Stomach (tissue), 8 donors: ENCODE measurements at regions not wholly inside any gene's neighbourhood (a gene's known extent, or its start where the extent isn't known, plus 50 kb on each side); places are given as distances from the start of the nearest gene placed in this dataset.
A peak's percentile ranks its signal among the peaks of the same experiment; 100 is the strongest.

Experiments used
- DNase-seq, 2 donors: peaks; one replicate each; pipeline versions ENCODE4 v3.0.0 to v3.0.0-alpha.2; 2013 to 2019
- H3K27ac ChIP-seq, 5 donors: fragments of 200-600 bp in 4 of 5; sonication (generic) in 4 of 5; one replicate each; pipeline ENCODE4 v1.5.1; 2013 to 2019; ENCODE audit warnings: mild to moderate bottlenecking in 1 of 5, moderate library complexity in 1 of 5
- H3K27me3 ChIP-seq, 3 donors: fragments of 200-600 bp; sonication (generic); one replicate each; pipeline ENCODE4 v1.5.1; 2017 to 2019; ENCODE audit warnings: mixed run types in 1 of 3
- H3K36me3 ChIP-seq, 4 donors: fragments of 200-600 bp; sonication (generic); 1 replicate in 3 of 4; 2 replicates in 1 of 4; pipeline ENCODE4 v1.5.1; 2016 to 2019
- H3K4me1 ChIP-seq, 4 donors: fragments of 200-600 bp; sonication (generic); one replicate each; pipeline ENCODE4 v1.5.1; 2016 to 2019
- H3K4me3 ChIP-seq, 4 donors: fragments of 200-600 bp; sonication (generic) in 3 of 4; one replicate each; pipeline ENCODE4 v1.5.1; 2016 to 2019; ENCODE audit warnings: mild to moderate bottlenecking in 1 of 4
- H3K9me3 ChIP-seq, 4 donors: fragments of 200-600 bp; sonication (generic); one replicate each; pipeline ENCODE4 v1.5.1; 2016 to 2019
- EP300 ChIP-seq: sonication (generic); formaldehyde crosslinking; IDR thresholded peaks from one replicate; pipeline ENCODE4 v1.6.1; 2017; ENCODE audit warnings: antibody characterized with exemption
- POLR2A ChIP-seq, 4 donors: fragments of 450-650 bp; IDR thresholded peaks; one replicate each; pipeline ENCODE4 v1.6.1; 2016; ENCODE audit warnings: antibody characterized with exemption in 4 of 4, control low read depth in 2 of 4, mild to moderate bottlenecking in 1 of 4, moderate library complexity in 1 of 4
- POLR2AphosphoS5 ChIP-seq, 3 donors: sonication (generic); formaldehyde crosslinking; IDR thresholded peaks; one replicate each; pipeline ENCODE4 v1.6.1; 2016; ENCODE audit warnings: antibody characterized with exemption in 3 of 3
- WGBS, 5 donors: extraction: QIAGEN DNeasy Blood & Tissue Kit in 3 of 5; methylation state at CpG; one replicate each; pipeline versions ENCODE4 v1.1.5 to v1.1.7; 2013 to 2018; 5-methylcytosine and 5-hydroxymethylcytosine counted together
- intact Hi-C: fragments of 100-400 bp; cut with DNase I; formaldehyde crosslinking; loops from one replicate; pipeline ENCODE4 v1.15.1; 2023; ENCODE audit warnings: low total_unique reads
- TF ChIP-seq, protein P1 (sequence below), 7 experiments: fragments of 450-650 bp in 4 of 7; fragments of 200-600 bp in 3 of 7; sonication (generic) in 3 of 7; IDR thresholded peaks; one replicate each; pipeline ENCODE4 v1.5.1; 2016 to 2019; ENCODE audit warnings: antibody characterized with exemption in 7 of 7, control low read depth in 2 of 7, mild to moderate bottlenecking in 1 of 7
- donor health status: healthy with polysubstance abuse.
- donor health status: Bipolar disorder and iron deficiency.
- donor health status: healthy.

DNA sequence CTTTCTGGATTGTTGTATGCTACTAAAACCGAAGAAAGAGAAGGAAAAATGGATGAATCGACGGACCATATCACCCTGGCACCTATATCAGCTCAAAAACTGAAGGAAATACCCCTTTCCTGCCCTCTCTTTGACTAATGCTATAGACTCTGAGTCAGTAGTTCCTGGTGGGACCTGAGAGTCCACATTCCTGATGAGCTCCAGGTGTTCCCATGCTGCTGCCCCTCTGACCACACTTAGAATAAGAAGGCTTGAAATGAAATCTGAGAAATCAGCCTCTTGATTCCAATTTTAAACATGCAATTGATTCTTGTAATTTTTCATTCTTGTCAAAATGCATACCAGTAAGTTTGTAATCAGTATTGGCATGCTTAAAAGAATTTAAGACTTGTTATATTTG is 75.2 kb downstream of the PRL start:
- Histone ChIP-seq H3K9me3 (no peaks in the 10 kb centered on the region), H3K27me3 (no peaks in the 10 kb centered on the region), H3K27ac (no peak overlapping the region), H3K4me1 (no peaks in the 10 kb centered on the region), H3K36me3 (no peaks in the 10 kb centered on the region), H3K4me3 (no peak overlapping the region)
- peak in 1 of 2 donors; percentile 23 for DNase-seq
- intact Hi-C loops, result no loop called here
- TF ChIP-seq, protein P1, sequence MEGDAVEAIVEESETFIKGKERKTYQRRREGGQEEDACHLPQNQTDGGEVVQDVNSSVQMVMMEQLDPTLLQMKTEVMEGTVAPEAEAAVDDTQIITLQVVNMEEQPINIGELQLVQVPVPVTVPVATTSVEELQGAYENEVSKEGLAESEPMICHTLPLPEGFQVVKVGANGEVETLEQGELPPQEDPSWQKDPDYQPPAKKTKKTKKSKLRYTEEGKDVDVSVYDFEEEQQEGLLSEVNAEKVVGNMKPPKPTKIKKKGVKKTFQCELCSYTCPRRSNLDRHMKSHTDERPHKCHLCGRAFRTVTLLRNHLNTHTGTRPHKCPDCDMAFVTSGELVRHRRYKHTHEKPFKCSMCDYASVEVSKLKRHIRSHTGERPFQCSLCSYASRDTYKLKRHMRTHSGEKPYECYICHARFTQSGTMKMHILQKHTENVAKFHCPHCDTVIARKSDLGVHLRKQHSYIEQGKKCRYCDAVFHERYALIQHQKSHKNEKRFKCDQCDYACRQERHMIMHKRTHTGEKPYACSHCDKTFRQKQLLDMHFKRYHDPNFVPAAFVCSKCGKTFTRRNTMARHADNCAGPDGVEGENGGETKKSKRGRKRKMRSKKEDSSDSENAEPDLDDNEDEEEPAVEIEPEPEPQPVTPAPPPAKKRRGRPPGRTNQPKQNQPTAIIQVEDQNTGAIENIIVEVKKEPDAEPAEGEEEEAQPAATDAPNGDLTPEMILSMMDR (IDR thresholded peaks at IDR 0.05), result no peak
- no peak for TF ChIP-seq EP300
- TF ChIP-seq POLR2AphosphoS5 (IDR thresholded peaks at IDR 0.05), result no peak
- no peak for TF ChIP-seq POLR2A (IDR thresholded peaks at IDR 0.05)
- WGBS, 5 donors, result 76 to 80% (median 77%) methylated on average over 3 of the region's 3 CpGs

DNA sequence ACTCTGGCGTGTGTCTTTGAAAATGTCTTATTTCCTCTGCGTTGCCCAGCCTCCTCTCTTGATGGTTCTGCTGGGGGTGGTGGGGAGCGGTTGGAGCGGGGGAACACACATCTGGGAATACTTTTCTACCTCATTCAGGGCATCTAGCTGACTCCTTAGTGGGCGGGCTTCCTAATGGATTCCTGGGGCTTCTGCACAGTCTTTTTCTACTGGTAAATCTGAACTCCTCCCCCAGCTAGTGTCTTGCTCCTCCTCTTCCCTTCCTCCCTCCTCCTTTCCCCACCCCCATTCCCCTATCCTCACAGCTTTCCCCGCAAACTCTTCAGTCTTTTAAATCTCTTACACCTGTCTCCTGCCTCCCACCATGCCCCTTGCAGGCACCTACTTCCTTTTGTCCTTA is 74.4 kb downstream of the PRL start:
- Histone ChIP-seq H3K27me3 (no peaks in the 10 kb centered on the region), H3K4me3 (no peak overlapping the region), H3K9me3 (no peaks in the 10 kb centered on the region), H3K27ac (no peak overlapping the region), H3K36me3 (no peaks in the 10 kb centered on the region), H3K4me1 (no peaks in the 10 kb centered on the region)
- TF ChIP-seq, protein P1 (IDR thresholded peaks at IDR 0.05), result no peak
- TF ChIP-seq EP300 (no peak), POLR2A (IDR thresholded peaks at IDR 0.05) (no peak), POLR2AphosphoS5 (IDR thresholded peaks at IDR 0.05) (no peak)
- intact Hi-C loops, result no loop called here
- 71 to 93% (median 86%) methylated on average over 6 of the region's 6 CpGs for WGBS, 5 donors
- no peak for DNase-seq

DNA sequence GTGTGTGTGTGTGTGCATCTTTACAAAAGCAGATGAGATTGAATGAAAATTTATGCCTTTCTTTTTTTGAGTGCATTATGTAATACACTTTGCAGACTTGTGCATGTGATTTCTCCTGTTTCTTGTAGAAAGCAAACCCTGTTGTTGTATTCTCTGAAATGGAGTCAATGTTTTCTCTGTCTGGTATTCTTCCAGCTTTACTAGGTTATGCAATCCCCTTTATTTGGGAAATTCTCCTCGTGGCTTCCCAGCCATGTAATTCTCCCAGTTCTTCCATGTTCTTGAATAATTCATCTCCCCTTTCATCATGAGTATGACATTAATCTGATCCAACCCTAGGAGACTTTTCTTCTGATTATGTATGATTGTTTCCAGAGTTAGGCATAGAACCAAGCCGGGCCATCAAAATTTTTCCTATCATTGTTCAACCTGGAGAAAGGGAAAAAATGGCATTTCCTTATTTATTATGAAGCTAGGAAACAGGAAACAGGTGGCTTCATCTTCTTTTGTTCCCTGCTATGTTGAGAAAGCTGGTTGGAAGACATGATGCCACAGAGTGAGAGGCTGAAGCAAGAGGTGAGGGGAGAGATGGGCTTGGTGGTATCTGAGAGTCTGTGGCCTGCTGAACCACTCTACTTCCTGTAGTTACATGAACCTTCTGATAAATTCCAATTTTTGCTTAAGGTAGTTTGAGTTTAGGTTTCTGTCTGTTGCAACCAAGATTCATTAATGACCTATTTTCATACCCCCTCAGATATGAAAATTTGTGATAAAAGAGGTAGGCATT is 68.8 kb downstream of the PRL start:
- Histone ChIP-seq H3K36me3 (no peaks in the 10 kb centered on the region), H3K27ac (no peak overlapping the region)

DNA sequence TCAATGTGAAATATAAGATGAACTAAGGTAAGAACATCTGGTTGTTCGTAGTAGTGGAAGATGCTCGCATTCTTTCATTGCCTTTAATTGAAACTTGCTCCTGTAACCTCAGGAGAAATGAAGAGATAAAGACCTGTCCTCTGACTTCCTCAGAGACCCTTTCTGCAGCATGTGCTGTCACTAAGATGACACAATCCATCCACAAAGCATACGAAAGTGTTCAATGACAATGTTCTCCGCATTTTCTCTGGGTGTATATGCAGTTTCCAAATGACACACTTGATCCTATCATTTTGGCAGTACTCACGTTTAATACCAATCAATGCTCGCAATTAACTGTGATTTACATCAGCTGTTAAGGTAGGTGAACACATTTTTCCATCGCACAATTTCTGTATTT is 65.8 kb downstream of the PRL start:
- Histone ChIP-seq H3K9me3 (no peaks in the 10 kb centered on the region), H3K27ac (no peak overlapping the region), H3K4me3 (no peak overlapping the region), H3K4me1 (no peaks in the 10 kb centered on the region), H3K36me3 (no peaks in the 10 kb centered on the region), H3K27me3 (no peaks in the 10 kb centered on the region)
- intact Hi-C loops, result no loop called here
- 89 to 94% (median 91%) methylated on average over 7 of the region's 7 CpGs for WGBS, 5 donors
- no peak for DNase-seq
- no peak for TF ChIP-seq EP300

More for the DNA sequence above, 68.8 kb downstream of the PRL start:
- Histone ChIP-seq H3K27me3 (no peaks in the 10 kb centered on the region), H3K9me3 (no peaks in the 10 kb centered on the region), H3K4me1 (no peaks in the 10 kb centered on the region), H3K4me3 (no peak overlapping the region)
- intact Hi-C loops, result no loop called here
- TF ChIP-seq EP300, result no peak
- TF ChIP-seq POLR2AphosphoS5 (IDR thresholded peaks at IDR 0.05), result no peak
- DNase-seq, result no peak
- 60 to 74% (median 66%) methylated on average over 2 of the region's 2 CpGs for WGBS, 5 donors

DNA sequence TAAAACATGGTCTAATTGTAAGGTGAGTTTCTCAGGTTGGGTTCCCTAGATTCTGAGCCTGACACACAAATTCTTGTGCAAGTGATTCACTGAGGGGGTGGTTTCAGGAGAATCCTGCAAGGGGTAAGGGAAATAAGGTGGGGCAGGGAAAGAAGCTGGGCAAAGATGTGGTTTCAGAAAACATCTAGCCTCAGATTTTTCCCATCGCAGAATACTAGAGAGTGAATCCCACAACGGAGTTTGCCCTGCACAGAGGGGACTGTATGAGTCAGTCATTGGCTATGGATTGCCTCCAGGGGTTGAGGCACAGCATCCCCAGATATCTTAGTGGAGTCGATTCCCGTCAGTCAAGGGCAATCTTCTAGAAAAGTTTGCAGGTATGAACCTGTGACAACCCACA is 65.2 kb downstream of the PRL start:
- 76 to 98% (median 93%) methylated on average over 4 of the region's 4 CpGs for WGBS, 5 donors
- Histone ChIP-seq H3K4me1 (no peaks in the 10 kb centered on the region), H3K4me3 (no peak overlapping the region), H3K9me3 (peaks cover 0 to 2% (median 0%) of the 10 kb centered on the region in 4 donors), H3K27me3 (no peaks in the 10 kb centered on the region), H3K27ac (no peak overlapping the region), H3K36me3 (no peaks in the 10 kb centered on the region)
- no peak for DNase-seq
- no peak for TF ChIP-seq POLR2A (IDR thresholded peaks at IDR 0.05)
- TF ChIP-seq, protein P1 (IDR thresholded peaks at IDR 0.05), result no peak
- intact Hi-C loops, result no loop called here
